A549 (cell line): ENCODE measurements at regions not wholly inside any gene's neighbourhood (a gene's known extent, or its start where the extent isn't known, plus 50 kb on each side); places are given as distances from the start of the nearest gene placed in this dataset.

Experiments used
- BHLHE40 ChIP-seq: IDR thresholded peaks from 2 replicates; pipeline ENCODE4 v1.6.1; 2012; ENCODE audit warnings: low read depth, low read length, inconsistent platforms
- CEBPB ChIP-seq, 2 experiments: fragments of >200 bp in 1 of 2; sonication (Bioruptor Twin) in 1 of 2; formaldehyde crosslinking in 1 of 2; IDR thresholded peaks; 2 replicates each; pipeline ENCODE4 v1.6.1; 2012 to 2016
- CHD2 ChIP-seq: fragments of 150-350 bp; IDR thresholded peaks from 2 replicates; pipeline ENCODE4 v1.6.1; 2014; ENCODE audit warnings: low read length; ENCODE audit not compliant: partially characterized antibody
- CTCF ChIP-seq: fragments of >200 bp; sonication (Bioruptor Twin); formaldehyde crosslinking; IDR thresholded peaks from 3 replicates; pipeline ENCODE4 v1.5.1; 2016
- FOSL2 ChIP-seq, 2 experiments: fragments of 450-650 bp in 1 of 2; fragments of >200 bp in 1 of 2; sonication (Bioruptor Twin) in 1 of 2; formaldehyde crosslinking; IDR thresholded peaks; 2 replicates each; pipeline versions ENCODE4 v1.5.0 to v1.6.1; 2016 to 2020; ENCODE audit warnings: mild to moderate bottlenecking in 1 of 2, moderate library complexity in 1 of 2
- HDAC2 ChIP-seq: fragments of 200-600 bp; sonication (generic); IDR thresholded peaks from 2 replicates; pipeline ENCODE4 v1.6.1; 2016
- HOXA7 ChIP-seq: fragments of 250-450 bp; sonication (Bioruptor Pico); IDR thresholded peaks from 2 replicates; pipeline ENCODE4 v1.5.0; 2020; ENCODE audit warnings: mild to moderate bottlenecking, moderate library complexity
- MAX ChIP-seq: IDR thresholded peaks from 2 replicates; pipeline ENCODE4 v1.6.1; 2012
- POLR2A ChIP-seq: IDR thresholded peaks from 2 replicates; pipeline ENCODE4 v1.6.1; 2012; ENCODE audit warnings: mild to moderate bottlenecking, low read length
- POLR2AphosphoS2 ChIP-seq: conservative IDR thresholded peaks from 2 replicates; pipeline ENCODE4 v1.6.1; 2012; ENCODE audit warnings: low read length, improper control_type of control experiment, inconsistent platforms
- RAD21 ChIP-seq, 2 experiments: fragments of >200 bp in 1 of 2; sonication (Bioruptor Twin) in 1 of 2; formaldehyde crosslinking in 1 of 2; IDR thresholded peaks in 1 of 2; conservative IDR thresholded peaks in 1 of 2; 2 replicates in 1 of 2; 3 replicates in 1 of 2; pipeline ENCODE4 v1.6.1; 2012 to 2018; ENCODE audit warnings: inconsistent platforms in 1 of 2
- SREBF2 ChIP-seq: fragments of 450-650 bp; IDR thresholded peaks from 2 replicates; pipeline ENCODE4 v1.6.1; 2014; ENCODE audit warnings: mild to moderate bottlenecking, moderate library complexity
- TP53 ChIP-seq: fragments of 250-450 bp; sonication (Bioruptor Pico); IDR thresholded peaks from 2 replicates; pipeline ENCODE4 v1.5.0; 2021; ENCODE audit warnings: mild to moderate bottlenecking, moderate library complexity
- TF ChIP-seq, protein P1 (sequence below): fragments of 200-600 bp; sonication (generic); IDR thresholded peaks from 2 replicates; pipeline ENCODE4 v1.6.1; 2016; ENCODE audit warnings: antibody characterized with exemption, mild to moderate bottlenecking, moderate library complexity

DNA sequence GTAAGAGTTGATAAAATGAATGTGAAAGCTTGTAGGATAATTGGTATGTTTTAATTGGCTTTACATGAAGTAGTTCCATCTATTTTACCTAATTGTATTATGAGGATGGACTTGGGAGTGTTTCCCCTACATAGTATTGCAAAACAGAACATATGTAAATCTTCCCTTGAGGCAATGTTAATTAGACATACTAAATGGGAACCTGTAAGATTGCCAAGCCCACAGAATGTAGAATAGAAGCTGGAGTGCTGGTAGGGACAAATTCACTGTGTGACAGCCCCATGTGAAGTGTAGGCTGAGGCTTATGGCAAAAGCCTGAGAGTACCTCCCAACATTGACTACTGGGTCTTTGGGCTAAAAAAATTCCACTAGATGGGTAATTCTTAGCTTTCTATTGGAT lies 615.0 kb upstream of the AMOT start:
- no peak for TF ChIP-seq CTCF
- TF ChIP-seq BHLHE40 = no peak
- no peak for TF ChIP-seq CEBPB (IDR thresholded peaks at IDR 0.05)
- TF ChIP-seq SREBF2 = no peak
- TF ChIP-seq HDAC2 = no peak
- TF ChIP-seq POLR2A = no peak
- no peak for TF ChIP-seq RAD21 (conservative IDR thresholded peaks at IDR 0.05 in 1 of 2, IDR thresholded peaks at IDR 0.05 in 1 of 2)
- TF ChIP-seq HOXA7 (CRISPR knock-in tag) = no peak
- TF ChIP-seq POLR2AphosphoS2 = no peak
- TF ChIP-seq, protein P1, sequence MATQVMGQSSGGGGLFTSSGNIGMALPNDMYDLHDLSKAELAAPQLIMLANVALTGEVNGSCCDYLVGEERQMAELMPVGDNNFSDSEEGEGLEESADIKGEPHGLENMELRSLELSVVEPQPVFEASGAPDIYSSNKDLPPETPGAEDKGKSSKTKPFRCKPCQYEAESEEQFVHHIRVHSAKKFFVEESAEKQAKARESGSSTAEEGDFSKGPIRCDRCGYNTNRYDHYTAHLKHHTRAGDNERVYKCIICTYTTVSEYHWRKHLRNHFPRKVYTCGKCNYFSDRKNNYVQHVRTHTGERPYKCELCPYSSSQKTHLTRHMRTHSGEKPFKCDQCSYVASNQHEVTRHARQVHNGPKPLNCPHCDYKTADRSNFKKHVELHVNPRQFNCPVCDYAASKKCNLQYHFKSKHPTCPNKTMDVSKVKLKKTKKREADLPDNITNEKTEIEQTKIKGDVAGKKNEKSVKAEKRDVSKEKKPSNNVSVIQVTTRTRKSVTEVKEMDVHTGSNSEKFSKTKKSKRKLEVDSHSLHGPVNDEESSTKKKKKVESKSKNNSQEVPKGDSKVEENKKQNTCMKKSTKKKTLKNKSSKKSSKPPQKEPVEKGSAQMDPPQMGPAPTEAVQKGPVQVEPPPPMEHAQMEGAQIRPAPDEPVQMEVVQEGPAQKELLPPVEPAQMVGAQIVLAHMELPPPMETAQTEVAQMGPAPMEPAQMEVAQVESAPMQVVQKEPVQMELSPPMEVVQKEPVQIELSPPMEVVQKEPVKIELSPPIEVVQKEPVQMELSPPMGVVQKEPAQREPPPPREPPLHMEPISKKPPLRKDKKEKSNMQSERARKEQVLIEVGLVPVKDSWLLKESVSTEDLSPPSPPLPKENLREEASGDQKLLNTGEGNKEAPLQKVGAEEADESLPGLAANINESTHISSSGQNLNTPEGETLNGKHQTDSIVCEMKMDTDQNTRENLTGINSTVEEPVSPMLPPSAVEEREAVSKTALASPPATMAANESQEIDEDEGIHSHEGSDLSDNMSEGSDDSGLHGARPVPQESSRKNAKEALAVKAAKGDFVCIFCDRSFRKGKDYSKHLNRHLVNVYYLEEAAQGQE = no peak
- no peak for TF ChIP-seq FOSL2 (IDR thresholded peaks at IDR 0.05)
- no peak for TF ChIP-seq FOSL2 (CRISPR knock-in tag; IDR thresholded peaks at IDR 0.05)
- no peak for TF ChIP-seq TP53 (CRISPR knock-in tag)
- TF ChIP-seq CHD2 = no peak
- no peak for TF ChIP-seq MAX
